GM18909 (cell line): ENCODE measurements at regions not wholly inside any gene's neighbourhood (a gene's known extent, or its start where the extent isn't known, plus 50 kb on each side); places are given as distances from the start of the nearest gene placed in this dataset.
"Not testable (repeated sequence)": the region's sequence is repeated elsewhere in the genome, so short reads cannot be mapped to it uniquely, and the experiment has no call there.

ENCODE experiments used
- ATAC-seq: cut with Tn5 transposase; IDR thresholded peaks from one replicate; pipeline ENCODE4 v1.9.1; 2021; ENCODE audit warnings: mild to moderate bottlenecking; ENCODE audit not compliant: unreplicated experiment, poor library complexity

DNA sequence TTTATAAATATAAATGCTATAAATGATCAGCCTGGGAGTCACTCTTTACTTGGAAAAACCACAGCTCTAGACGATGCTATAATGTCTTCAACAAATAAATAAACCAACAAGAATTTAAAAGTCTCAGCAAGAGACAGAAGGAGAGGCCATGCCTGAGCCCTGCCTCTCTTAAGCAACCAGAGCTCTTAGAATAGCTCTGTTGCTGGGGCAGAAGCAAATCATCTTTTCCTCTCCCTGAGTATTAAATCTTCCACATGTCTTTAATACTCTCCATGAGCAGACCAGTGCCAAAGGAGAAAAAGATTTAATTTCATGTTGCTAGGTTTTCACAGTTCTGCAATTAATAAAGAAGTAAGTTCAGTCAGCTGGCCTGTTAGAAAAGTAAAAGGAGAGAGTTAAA, 408.0 kb upstream of the SLC30A5 start:
- no peak for ATAC-seq

DNA sequence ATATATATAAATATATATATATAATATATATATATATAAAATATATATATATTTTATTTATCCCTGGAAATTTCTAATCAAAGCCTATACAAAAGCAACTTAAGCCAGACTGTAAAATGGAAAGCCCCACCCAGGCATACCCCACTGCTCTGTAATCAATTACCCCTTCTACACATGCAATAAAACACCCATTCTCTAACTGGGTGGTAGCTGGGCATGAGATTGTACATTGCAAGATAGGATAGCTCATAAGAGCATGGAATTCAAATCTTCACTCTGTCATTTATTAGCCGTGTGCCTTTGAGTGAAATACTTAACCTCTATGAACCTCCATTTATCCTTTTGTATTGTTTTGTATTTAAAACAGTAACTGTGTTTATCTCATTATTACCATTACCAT, 405.3 kb upstream of the SLC30A5 start:
- no peak for ATAC-seq

DNA sequence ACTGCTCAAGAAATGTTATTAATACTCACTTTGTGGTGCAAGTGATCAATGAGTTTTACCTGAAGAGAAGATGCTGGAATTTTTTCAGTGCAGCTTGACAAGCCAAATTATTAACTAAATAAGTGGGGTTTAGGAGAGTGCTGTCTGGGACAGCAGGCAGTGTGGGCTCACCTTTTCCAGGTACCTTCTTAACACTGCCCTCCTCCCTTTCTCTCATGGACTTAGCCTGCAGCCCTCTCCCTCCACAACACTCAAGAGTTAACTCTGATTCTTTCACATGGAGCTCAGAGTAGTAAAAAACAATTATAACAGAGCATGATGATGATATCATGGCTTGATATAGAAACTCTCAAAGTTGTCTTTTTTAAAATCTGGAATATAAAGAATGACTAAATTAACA, 404.8 kb upstream of the SLC30A5 start:
- no peak for ATAC-seq

DNA sequence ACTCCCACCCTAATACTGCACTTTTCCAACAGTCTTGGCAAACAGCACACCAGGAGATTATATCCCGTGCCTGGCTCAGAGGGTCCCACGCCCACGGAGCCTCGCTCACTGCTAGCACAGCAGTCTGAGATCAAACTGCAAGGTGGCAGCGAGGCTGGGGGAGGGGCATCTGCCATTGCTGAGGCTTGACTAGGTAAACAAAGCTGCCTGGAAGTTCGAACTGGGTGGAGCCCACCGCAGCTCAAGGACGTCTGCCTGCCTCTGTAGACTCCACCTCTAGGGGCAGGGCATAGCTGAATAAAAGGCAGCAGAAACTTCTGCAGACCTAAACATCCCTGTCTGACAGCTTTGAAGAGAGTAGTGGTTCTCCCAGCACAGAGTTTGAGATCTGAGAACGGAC, 401.9 kb upstream of the SLC30A5 start:
- ATAC-seq: not testable (repeated sequence)

DNA sequence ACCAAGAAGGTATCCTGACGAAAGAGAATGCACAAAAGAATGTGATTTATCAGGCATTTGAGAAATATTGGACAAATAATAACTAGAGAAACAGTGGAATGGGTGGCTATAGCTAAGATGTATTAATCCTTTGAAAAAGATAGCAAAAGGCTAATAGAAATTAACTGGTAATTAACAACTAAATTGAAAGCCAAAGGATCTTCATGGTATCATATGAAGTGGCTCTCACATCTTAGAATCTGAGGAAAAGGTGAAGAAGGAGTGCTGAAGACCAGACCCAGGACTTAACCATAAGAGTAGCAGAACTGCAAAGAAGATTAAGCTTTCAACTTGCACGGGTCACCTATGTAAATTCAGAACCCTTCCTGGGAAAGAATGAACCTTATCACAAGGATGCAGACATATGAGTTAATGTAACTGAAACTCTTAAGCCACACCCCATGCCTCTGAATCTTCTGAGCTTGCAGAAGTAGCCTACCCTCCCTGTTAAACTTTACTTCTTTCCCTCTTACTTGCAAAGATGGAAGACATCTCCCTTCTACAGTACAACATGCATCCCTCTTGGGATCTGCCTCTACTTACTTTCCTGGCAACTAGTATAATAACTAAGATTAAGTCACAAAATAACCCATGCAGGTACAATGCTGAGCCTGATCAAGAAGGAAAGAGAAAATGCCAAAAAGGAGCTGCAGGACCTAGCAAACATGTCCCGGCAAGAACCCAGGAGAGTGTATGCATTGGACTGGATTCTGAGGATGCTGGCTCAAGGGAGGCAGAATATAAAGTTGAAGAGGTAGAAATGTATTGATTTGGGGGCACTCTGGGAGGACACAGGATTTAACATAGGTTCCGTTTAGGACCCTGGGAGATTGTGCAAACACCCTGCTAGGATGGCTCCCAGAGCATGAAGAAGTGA, 395.5 kb upstream of the SLC30A5 start:
- ATAC-seq: no peak

DNA sequence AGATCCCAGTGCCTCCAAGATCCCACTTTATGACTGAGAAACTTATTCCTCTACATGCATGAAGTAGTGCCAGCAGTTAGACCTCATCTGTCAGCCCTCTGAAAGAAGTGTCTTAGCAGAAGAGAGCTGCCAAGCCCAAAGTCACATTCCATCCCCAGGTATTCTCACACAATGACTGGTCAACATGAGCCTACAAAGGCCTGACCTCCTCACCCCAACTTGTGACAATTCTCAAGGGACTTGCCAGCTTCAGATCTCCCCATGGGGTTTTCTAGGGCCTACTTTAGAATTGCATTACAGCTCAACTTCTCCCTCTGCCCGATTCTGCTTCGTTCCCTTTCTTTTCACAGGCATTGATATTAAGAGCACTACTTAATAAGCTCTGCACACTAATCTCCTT, 393.8 kb upstream of the SLC30A5 start:
- ATAC-seq: peak; percentile 52

DNA sequence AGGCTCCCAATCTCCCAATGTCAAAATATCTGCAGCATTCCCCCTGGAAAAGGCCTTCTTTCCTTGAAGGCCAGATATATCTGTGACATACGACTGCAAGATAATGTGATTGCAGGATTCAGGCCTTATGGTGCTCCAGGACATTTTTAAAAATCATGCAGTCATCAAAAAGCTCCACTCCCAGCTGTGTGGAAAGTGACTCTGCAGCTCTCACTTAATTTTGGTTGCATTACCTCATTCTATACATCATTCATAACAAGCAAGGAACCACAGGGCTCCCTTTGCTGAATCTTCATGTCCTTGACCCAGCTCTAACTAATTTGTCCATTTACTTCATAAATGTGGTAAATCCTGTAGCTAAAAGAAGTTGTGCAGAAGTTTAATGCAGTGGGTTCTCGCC, 386.2 kb upstream of the SLC30A5 start:
- ATAC-seq: no peak

DNA sequence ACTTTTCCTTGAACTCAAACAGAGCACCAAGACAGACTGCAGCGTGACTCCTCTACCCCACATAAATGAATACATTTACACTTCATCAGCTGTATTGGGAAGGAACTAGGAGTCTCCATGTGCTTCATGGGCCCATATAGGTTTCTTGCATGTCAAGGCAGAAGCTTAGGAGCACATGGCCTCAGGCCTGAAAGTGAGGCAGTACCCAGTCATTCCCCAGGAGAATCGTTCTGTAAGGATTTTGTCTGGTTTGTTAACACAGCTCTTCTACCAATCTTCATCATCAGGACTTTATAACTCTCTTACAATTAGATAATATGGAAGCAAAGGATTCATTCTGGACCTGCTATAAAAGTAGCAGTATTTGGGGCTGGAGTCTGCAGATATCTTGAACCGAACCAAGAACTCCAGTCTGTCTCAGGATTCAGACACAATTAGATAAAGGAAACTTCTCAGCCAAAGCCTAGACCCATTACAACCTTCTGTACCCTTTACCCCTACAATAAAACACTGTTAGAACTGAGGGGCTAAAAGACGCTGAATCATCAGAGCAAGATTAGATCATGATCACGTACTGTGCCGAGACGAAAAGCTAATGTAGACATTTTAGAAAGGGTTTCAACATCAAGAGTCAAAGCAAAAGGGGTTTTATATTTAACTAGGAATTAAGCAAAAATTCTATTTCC, 385.5 kb upstream of the SLC30A5 start:
- ATAC-seq: no peak

DNA sequence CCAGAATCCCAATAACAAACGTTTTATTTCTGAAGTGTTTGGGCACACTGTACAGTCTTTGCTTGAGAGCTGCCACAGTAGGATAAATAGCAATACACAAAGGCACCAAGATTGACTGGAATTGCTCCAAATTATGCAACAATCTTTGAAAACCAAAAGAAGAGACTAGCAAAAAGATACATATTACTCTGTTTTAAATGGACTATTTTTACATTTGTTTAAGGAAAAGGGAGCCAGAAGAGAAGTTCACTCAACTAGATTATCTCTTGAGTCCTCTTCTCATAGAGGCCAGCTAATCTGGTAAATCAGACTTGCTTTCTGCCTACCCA, 385.0 kb upstream of the SLC30A5 start:
- no peak for ATAC-seq

DNA sequence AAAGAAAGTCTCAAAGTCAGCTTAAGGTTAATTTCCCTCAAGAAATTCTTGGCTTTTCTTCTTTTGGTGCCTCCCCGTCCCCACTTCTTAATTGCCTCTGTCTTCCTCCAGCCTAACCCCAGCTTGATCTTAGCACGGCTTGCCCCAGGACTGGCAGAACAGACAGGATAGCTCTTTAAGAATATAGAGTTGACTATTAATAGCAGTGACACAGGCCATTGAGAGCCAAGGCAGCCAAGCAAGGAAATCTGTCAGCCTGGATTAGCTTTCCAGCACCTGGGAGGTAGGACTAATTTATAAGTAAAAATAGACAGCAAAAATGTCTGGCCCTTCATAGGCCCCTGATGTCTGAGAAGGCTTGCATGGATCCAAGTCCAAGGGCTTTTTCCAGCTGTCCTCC, 384.6 kb upstream of the SLC30A5 start:
- no peak for ATAC-seq

DNA sequence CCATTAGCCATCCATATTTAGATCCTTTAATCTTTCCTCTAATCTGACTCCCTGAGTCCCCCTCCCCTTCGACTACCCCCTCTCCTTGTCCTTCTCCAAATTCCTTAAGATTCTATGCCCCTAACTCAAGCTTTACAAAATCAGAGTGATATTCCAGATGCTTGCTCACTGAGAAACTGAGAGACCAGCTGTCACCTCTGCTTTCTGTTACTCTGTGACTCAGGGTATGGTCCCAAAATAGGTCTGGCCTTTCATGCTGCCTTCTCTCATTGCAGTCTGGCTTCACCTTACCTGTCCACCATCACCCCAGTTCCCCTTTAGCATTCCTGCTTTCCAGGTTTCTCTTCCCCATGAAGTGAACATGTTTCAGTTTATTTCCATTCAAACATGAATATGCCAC, 383.3 kb upstream of the SLC30A5 start:
- no peak for ATAC-seq

DNA sequence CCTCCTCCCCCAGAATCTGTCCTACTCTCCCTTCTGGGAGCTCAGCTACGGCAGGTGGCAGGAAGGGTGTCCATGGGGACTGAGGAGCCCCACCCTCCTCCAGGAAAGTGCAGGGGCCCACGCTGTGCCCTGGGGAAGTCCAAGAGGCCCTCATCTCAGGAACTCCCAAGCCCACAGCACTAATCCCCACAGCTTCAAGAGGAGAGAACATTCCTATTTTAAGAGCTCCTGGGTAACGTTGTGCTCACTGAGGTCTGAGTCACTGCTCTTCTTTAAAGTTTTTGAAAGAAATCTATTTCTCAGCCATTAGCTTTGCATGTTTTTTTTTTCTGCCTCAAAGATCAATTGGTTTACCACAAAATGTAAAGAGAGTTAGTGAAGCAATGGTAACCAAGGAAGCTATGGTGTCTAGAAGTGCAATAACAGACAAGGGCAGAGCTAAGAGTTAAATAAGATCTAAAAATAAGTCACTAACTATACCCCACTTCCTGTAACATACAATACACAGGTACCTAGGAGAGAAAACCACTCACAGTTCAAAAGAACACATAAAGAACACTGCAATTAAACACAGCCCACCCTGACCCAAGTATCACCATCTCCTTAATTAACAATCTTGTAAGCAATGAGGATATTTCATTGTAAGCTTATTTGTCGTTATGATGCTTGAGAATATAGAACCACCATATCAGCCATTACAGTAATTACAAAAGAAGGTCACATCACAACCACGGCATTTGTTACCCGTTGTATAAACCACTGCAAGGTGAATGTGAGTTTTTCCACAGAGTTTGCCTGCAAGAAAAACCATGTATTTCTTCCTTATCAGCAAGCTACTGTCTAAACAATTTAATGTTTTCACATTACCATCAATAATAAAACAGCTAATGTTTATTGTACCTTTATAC, 382.3 kb upstream of the SLC30A5 start:
- ATAC-seq: peak; percentile 97

DNA sequence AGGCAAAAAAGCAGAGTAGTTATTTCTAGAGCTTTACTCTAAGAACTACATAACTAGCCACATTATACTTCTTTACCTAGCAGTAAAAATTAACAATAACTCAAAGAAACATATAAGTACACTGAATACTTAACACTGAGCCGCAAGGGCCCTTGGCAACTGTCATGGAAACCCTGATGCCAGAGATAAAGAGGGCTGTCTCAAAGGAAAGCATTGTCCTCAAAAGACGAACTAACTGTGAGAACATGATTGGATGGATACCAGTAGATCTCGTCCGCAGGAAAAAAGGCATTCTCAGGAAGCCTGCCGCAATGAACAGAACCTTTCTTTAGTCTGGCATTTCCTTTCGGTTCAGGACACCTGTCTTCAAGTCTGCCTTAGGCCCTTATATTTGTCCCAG, 379.0 kb upstream of the SLC30A5 start:
- ATAC-seq: no peak

DNA sequence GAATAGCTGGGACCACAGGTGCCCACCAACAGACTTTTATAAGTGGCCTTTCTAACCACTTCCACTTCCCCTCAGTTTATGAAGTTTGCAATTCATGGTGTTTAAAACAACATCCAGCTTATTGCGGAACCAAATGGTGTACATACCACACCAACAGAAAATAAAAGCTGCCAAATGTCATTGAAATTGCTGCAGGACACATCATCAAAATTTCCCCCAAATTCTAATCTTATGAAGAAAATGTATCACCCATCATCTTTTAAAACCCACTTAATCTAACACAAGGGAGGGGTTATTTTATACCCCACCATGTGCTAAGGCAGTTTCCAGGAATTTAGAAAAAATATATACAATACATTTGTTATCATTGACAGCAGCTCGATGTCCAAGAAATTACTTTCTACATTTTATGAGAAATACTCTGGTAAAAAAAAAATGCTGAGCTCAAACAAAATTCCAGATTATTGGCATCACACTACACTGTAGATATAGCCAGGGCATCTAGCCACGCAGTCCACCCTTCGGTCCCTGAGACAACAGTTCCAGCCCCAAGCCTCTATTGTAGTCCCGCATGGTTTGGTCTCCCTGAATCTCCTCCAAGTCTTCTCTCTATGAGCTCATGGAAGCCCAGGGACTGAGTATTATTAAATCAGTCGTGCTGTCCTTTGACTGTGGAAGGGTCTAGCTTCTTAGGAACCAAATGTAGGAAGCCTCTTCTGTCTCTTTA, 372.8 kb upstream of the SLC30A5 start:
- ATAC-seq: no peak

DNA sequence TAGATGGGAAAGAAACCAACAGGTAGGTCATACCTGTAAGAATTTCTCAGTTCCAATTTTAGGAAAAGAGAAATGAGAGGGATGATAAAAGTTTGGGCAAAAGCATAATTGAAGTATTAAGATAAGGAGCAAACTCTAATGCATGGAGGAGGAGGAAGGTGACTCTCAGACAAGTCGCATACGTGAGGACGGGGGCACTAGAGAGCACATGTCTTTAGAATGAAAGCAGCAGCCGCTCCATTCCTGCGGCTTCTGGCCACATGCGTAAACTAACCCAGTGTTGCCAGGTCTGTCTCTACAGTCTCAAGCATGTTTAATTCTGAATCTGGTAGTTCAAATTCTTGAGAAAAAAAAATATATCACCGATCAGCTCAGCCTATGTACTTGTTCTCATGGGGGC, 371.5 kb upstream of the SLC30A5 start:
- ATAC-seq: no peak

DNA sequence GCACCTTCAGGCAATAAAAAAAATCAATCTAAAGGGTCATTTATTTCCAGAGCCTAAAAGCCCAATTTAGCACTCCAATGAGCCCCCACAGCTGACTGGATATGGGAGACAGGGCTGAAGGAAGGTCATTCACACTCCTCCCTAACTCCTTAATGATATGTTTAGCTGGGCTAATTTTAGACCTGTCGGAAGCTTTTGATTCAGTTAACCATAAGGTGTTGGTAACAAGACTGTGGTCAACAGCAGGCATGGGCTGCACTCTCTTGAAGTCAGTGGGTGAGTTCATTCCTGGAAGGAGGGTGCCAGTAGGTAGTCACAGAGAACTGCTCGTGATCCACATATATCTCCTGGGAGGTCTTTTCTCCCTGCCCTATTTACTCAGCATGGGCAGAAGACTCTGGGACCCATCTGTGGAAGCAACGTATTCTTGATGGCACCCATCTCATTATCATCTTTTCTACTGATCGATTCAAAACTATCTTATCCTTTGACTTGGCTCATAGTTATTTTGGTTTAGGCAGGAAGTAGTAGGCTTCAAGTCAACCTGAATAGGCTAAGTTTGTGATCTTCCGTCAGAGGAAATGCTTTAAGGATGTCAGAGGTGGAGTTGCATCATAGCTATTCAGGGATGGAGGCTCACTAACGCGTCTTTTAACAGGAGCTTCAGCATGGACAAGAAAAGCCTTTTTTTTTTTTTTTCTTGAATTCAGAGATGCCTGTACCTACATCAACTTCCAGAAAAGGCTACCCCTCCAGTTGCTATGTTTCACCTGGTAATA, 367.7 kb upstream of the SLC30A5 start:
- ATAC-seq: no peak

DNA sequence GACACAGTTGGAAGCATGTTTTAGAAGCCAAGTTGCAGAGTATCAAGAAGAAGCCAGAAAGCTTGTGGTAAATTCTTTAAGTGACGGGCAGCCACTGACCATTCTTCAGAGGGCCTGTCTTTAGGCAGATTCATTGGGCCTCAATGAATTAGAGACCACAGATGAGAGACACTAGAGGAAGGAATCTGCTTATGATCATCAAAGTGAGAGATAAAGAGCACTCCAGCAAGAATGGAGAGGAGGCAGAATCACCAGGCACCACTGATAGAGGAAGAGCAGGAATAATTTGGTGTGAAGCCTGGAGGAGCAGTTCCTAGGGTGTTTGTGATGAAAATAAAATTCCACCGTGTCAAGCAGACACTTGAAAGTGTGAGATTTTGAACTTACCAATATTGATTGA, 365.9 kb upstream of the SLC30A5 start:
- ATAC-seq: no peak

DNA sequence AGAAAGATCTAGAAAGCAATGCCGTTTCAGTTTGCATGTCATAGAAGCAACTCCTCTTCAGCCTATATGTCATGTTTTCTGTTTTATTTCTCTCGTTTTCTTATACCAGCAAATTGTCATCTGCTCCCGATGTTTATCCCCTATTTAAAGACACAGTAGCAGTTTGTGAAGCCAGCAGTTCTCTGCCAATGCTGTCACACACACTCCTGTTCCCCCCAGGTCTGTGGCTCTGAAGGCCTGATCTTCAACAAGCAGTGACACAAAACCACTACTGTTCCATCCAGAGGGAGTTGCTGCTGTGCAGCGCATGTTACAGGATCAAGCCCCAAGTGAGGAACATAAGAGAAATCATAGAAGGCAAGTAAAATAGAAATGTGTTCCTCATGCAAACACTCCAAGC, 364.1 kb upstream of the SLC30A5 start:
- no peak for ATAC-seq

DNA sequence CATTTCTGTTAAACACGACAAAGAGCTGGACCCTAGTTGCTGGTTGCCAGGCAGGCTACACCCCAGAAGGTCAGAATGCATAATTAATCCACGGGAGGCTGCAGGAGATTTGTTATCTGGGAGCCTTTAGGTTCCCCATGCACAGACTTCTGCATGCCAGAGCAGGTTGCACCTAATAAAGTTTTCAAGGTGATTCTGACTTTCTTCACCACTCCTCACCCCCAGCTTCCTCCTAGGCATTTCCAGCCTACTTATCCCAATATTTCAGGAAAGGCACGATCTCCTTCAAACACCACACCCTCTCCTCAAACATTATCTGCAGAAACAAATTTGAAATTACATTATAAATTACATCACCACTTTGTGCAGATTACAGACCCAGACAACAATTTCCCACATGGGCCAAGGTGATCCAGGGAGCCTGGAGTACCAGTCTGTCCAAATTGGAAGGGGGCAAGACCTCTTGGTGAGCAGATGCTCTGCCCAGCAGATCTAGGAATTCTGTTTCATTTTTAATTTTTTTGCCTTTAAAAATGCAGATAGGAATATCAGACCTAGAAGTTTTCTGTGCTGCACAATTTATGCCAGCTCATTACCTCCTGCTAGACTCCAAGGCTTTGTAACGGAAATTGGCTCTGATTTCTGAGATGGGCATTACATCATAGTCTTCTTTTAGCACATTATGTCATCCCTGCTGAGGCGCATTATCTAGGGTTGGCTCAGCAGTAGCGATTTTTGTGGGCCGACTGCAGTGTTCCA, 363.4 kb upstream of the SLC30A5 start:
- no peak for ATAC-seq
